Bone marrow (tissue), 2 donors: ENCODE measurements at regions not wholly inside any gene's neighbourhood (a gene's known extent, or its start where the extent isn't known, plus 50 kb on each side); places are given as distances from the start of the nearest gene placed in this dataset.
A peak's percentile ranks its signal among the peaks of the same experiment; 100 is the strongest.

Experiments used
- DNase-seq, 2 donors: peaks; one replicate each; lab custom pipeline; 2025; lab: John Stamatoyannopoulos, UW

- DNase-seq, result no peak
Observed at GRCh38 chr2:17303521-17303920, 214.7 kb downstream of the RAD51AP2 start.

GRCh38 chr2:17303054-17303453 is 215.2 kb downstream of the RAD51AP2 start:
- no peak for DNase-seq

- DNase-seq, result no peak
Observed at GRCh38 chr2:17302281-17302680, 216.0 kb downstream of the RAD51AP2 start.

- DNase-seq, result no peak
Observed at GRCh38 chr2:17301437-17301836, 216.8 kb downstream of the RAD51AP2 start.

- DNase-seq, result no peak
Observed at GRCh38 chr2:17299891-17300540, 218.2 kb downstream of the RAD51AP2 start.

GRCh38 chr2:17298453-17298852 is 219.8 kb downstream of the RAD51AP2 start:
- DNase-seq, result no peak

- no peak for DNase-seq
Observed at GRCh38 chr2:17296686-17297085, 221.6 kb downstream of the RAD51AP2 start.

- DNase-seq, result no peak
Observed at GRCh38 chr2:17289669-17290068, 228.6 kb downstream of the RAD51AP2 start.

- DNase-seq, result no peak
Observed at GRCh38 chr2:17287183-17287582, 231.1 kb downstream of the RAD51AP2 start.

GRCh38 chr2:17282826-17283225 is 235.4 kb downstream of the RAD51AP2 start:
- DNase-seq, result no peak

GRCh38 chr2:17282245-17282644 is 236.0 kb downstream of the RAD51AP2 start:
- DNase-seq, result no peak

GRCh38 chr2:17276220-17276619 is 242.0 kb downstream of the RAD51AP2 start:
- DNase-seq, result no peak

GRCh38 chr2:17272652-17273525 is 245.4 kb downstream of the RAD51AP2 start:
- DNase-seq, result no peak

GRCh38 chr2:17272170-17272569 is 246.1 kb downstream of the RAD51AP2 start:
- no peak for DNase-seq

GRCh38 chr2:17271416-17271815 is 246.8 kb downstream of the RAD51AP2 start:
- no peak for DNase-seq

- DNase-seq, result peak in 1 of 2 donors; percentile 9
Observed at GRCh38 chr2:17270894-17271293, 247.3 kb downstream of the RAD51AP2 start.

GRCh38 chr2:17263570-17263968 is 254.7 kb downstream of the RAD51AP2 start:
- DNase-seq, result no peak

GRCh38 chr2:17262854-17263569 is 255.2 kb downstream of the RAD51AP2 start:
- no peak for DNase-seq

GRCh38 chr2:17259613-17260012 is 258.6 kb downstream of the RAD51AP2 start:
- no peak for DNase-seq

- no peak for DNase-seq
Observed at GRCh38 chr2:17258861-17259260, 259.4 kb downstream of the RAD51AP2 start.

GRCh38 chr2:17257189-17257909 is 260.9 kb downstream of the RAD51AP2 start:
- DNase-seq, result no peak

GRCh38 chr2:17255071-17255470 is 263.2 kb downstream of the RAD51AP2 start:
- no peak for DNase-seq
